Kidney tubule cell (primary cell): ENCODE measurements at regions not wholly inside any gene's neighbourhood (a gene's known extent, or its start where the extent isn't known, plus 50 kb on each side); places are given as distances from the start of the nearest gene placed in this dataset.
"Not testable (repeated sequence)": the region's sequence is repeated elsewhere in the genome, so short reads cannot be mapped to it uniquely, and the experiment has no call there.

ENCODE experiments used
- DNase-seq: peaks from one replicate; pipeline ENCODE4 v3.0.0-alpha.2; 2018; ENCODE audit warnings: low spot score

- DNase-seq = not testable (repeated sequence)
Measured at GRCh38 chr17:30686538-30687479, 137.7 kb downstream of the CRLF3 start.

GRCh38 chr17:30682280-30682679 lies 142.2 kb downstream of the CRLF3 start:
- DNase-seq = not testable (repeated sequence)

DNA sequence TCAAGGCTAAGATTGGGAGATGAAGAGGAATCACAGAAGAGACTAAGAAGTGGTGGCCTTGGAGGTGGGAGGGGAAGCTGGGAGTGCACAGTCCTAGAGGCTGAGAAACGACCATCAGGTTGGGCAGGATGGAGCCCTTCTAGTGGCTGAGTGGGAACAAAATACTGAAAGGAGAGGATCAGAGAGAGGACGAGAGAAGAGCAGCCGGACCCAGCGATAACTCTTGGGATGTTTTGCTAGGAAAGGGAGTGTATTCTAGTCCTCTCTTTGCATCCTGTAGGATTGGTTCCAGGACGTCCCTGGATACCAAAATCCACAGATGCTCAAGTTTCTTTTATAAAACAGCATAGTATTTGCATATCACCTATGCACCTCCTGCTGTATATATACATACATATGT lies 143.8 kb downstream of the CRLF3 start:
- DNase-seq = not testable (repeated sequence)

DNA sequence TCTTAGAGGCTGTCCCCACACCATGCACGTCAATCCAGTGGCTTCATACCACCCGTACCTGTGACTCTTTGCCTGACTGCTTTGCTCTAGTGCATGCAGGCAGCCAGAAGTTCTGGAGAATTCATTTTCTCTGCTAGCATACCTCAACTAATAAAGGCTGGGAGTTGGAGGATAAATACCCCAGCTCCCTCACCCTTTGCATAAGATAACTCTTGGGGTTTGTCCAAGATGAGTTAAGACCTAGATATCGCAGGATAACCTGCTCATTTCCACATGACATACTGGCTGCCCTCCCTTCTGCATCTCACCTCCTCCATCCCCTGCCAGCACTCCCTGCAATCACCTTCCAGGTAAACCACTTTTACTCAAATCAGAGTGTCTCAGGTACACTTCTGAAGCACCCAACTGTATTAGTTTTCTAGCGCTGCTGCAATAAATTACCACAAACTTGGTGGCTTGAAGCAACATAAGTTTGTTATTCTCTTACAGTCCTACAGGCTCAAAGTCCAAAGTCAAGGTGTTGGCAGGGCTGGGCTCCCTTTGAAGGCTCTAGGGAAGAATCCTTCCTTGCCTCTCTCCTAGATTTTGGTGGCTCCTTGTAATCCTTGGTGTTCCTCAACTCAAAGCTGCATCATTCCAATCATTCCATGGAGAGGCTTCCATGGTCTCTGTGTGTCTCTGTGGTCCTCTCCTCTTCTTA lies 146.8 kb downstream of the CRLF3 start:
- no peak for DNase-seq

GRCh38 chr17:30675777-30676492 lies 148.6 kb downstream of the CRLF3 start:
- DNase-seq = not testable (repeated sequence)

GRCh38 chr17:30669217-30669649 lies 155.3 kb downstream of the CRLF3 start:
- not testable (repeated sequence) for DNase-seq

- DNase-seq = not testable (repeated sequence)
Measured at GRCh38 chr17:30668360-30669181, 155.9 kb downstream of the CRLF3 start.

- DNase-seq = peak; percentile 33
Measured at GRCh38 chr17:30667657-30668359, 156.7 kb downstream of the CRLF3 start.

DNA sequence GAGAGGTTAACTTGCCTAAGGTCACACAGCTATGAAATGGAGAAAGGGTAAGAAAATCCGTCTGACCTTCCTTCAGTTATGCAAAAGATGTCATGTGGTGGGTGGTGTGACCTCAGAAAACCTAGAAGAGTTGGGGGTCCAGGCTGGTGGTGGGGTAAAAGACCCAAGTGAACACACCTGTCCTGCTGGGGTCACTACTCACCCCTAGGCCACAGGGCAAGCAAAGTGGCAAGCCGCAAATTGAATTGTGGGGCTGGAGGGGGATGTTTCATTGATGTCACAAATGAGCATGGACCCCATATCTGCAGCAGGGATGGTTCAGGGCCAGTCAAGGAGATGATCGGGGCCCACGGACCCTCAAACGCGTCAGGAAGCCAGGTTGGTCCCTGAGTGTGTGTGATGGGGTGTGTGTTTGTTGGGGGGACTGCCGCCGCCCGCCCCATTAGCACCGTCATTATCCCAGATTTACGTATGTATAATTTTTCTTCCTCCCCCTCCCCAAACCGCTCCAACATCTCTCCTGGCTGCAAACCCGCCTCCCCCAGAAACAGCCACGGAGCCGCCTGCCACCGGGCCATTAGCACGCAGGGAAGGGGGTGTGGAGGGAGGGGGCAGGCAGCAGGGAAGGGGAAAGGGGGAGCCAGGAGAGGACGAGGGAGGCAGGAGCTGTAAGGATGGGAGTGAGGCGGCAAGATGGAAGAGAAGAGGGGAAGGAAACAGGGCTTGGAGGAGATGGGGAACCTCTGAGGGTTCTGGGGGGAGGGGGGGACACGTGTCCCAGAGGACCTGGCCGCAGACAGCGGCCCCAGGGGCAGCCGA lies 157.4 kb downstream of the CRLF3 start:
- DNase-seq = not testable (repeated sequence)

DNA sequence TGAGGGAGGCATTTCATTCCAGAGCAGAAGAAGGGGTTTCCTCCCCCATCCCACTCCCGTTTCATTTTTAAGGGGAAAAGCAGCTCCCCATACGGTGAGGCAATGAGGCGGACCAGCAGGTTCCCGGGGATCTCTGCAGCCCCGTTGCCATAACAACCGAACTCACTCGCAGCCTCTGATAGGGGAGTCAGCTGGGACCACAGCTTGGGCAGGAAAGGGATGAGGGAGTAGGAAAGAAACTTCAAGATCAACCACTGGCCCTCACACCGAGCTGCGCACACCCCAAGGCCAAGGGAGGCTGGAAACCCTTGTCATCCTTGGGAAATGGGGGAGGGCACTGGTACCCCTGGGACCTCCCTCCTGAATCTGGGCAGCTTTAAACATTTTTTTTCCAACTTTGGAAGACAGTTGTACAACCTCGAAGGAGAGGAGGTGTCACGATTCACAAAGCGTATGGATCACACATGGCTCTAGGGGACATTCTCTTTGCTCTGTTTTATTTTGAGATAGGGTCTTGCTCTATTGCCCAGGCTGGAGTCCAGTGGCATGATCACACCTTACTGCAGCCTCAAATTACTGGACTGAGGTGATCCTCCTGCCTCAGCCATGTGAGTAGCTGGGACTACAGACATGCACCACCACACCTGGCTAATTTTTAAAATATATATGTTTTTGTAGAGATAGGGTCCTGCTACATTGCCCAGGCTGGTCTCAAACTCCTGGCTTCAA lies 160.6 kb downstream of the CRLF3 start:
- not testable (repeated sequence) for DNase-seq

DNA sequence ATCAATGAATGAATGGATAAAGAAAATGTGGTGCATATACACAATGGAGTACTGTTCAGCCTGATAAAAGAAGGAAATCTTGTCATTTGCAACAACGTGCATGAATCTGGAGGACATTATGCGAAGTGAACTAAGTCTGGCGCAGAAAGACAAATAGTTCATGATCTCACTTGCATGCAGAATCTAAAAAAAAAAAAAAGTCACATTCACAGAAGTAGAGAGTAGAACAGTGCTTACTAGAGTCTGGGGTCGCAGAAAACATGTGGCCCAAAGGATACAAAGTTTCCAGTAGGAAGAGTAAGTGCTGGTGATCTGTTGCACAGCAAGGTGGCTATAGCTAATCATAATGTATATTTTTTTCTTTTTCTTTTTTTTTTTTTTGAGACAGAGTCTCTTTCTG lies 167.3 kb downstream of the CRLF3 start:
- not testable (repeated sequence) for DNase-seq

GRCh38 chr17:30653038-30653437 lies 171.5 kb downstream of the CRLF3 start:
- DNase-seq = not testable (repeated sequence)

GRCh38 chr17:30650149-30650548 lies 172.9 kb downstream of the GOSR1 start:
- DNase-seq = not testable (repeated sequence)

GRCh38 chr17:30648015-30648620 lies 170.9 kb downstream of the GOSR1 start:
- DNase-seq = not testable (repeated sequence)

DNA sequence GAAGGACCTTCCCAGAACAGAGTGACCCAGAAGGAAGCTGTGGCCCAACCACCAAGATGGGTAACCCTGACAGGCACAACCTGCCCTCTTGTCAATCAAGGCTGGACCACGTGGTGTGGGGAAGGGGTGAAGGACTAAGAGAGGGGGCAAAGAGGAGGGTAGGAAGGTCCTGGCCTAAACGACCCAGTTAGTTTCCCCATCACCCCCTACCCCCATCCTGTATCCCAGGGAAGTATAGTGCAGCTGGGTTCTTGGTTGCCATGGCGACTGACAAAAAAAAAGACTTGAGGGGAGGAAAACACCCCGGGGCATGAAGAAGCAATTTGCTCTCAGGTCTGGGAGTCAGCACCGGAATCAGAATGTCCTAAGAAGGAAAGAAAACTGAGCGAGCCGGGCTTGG lies 168.7 kb downstream of the GOSR1 start:
- not testable (repeated sequence) for DNase-seq

DNA sequence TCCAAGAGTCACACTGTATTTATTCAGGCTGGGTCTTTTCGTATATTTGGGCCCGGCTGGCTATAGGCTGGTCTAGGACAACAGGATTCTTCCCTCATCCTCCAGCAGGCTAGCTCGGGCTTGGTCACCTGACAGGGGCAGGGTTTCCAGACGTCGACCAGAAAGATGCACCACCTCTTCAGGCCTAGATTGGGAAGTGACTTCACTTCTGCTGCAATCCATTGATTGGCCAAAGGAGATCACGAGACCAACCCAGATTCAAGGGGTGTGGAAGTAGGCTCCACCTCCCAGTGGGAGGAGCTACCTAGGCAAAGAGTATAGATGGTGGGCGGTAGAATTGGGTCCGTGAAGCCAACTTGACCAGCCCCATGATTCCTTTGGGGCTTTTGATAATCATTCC lies 167.5 kb downstream of the GOSR1 start:
- not testable (repeated sequence) for DNase-seq

- DNase-seq = not testable (repeated sequence)
Measured at GRCh38 chr17:30644287-30644686, 167.1 kb downstream of the GOSR1 start.

DNA sequence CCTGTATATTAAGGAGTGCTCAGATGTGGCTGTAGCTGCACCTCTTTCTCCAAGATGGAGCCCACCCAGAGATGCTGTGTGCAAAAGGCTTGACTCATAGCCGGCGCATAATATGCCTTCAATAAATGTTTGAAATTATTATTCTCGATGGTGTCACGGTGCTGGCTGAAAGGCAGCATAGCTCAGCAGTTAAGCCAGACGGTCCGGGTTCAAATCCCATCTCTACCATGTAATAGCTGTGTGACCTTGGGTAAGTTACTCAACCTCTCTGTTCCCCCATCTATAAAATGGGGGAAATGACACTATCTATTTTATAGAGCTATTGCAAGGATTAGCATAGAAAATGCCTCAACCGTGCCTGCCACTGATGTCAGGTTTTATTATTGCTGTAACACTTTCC lies 164.2 kb downstream of the GOSR1 start:
- not testable (repeated sequence) for DNase-seq

GRCh38 chr17:30639391-30639790 lies 162.2 kb downstream of the GOSR1 start:
- DNase-seq = not testable (repeated sequence)
